ENCODE measurements at regions not wholly inside any gene's neighbourhood (a gene's known extent, or its start where the extent isn't known, plus 50 kb on each side); places are given as distances from the start of the nearest gene placed in this dataset.
"Not testable (repeated sequence)": the region's sequence is repeated elsewhere in the genome, so short reads cannot be mapped to it uniquely, and the experiment has no call there.

DNA sequence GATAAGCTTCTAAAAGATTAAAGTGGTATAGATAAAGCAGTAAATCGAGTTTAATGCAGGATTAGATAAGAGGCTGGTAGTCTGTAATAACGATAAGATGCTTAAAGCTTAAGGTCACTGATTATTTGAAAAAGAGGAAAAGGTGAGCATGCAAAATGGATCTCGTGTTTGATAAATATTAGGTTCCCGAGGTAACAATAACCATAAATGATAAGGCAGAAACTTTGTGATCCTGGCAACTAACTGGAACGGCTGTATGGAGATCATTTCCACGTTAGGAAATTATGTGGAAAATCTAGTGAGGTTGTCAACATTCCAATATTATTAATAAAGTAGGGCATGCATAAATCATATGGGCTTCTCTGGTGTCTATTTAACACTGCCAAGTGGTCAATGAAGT, 255.5 kb downstream of the EFCAB11 start:
- DNase-seq (ENCODE audit: low read depth in 1 of 2, low spot score in 1 of 2): no peak

DNA sequence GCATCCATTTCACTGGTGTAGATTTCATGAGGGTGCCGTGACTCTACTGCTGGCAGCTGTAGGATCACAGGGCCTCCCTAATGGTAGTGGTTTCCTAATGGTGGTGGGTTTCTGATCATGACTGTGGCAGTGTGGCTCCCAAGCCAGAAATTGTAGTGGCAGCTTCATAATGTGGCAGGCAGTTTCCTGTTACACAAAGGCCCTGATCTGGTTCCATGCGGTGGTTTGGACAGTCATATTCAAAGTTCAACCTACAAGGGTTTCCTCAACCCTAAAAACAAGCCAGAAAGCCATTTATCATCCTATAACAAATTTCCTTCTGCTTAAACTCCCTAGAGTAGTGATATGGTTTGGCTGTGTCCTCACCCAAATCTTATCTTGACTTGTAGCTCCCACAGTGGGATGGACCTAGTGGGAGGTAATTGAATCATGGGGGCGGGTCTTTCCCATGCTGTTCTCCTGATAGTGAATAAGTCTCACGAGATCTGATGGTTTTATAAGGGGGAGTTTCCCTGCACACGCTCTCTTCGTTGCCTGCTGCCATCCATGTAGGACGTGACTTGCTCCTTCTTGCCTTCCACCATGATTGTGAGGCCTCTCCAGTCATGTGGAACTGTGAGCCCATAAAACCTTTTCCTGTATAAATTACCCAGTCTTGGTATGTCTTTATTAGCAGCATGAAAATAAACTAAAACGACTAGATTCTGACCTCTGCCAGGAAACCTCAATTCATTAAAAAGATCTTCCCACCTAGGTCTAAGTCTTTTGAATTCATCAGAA, 257.1 kb downstream of the EFCAB11 start:
- DNase-seq (ENCODE audit: low read depth in 1 of 2, low spot score in 1 of 2): no peak

DNA sequence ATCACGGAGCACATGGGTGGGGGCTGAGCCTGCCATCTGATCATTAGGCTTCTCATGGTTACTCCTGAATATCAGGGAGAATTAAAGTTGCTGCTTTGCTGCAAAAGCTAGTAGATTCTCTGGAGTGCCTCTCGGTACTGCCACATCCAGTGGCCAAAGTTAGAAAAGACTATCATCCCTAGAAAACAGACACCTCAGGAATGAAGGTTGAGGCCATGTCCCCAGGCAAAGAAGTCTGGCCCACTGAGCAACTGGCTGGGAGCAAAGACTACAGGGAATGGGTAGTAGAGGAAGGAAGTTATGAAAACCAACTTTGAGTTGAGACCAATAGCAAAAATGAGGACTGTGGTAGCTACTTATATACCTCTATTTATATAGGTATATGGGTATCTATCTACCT, 258.7 kb downstream of the EFCAB11 start:
- no peak for DNase-seq (ENCODE audit: low read depth in 1 of 2, low spot score in 1 of 2)

DNA sequence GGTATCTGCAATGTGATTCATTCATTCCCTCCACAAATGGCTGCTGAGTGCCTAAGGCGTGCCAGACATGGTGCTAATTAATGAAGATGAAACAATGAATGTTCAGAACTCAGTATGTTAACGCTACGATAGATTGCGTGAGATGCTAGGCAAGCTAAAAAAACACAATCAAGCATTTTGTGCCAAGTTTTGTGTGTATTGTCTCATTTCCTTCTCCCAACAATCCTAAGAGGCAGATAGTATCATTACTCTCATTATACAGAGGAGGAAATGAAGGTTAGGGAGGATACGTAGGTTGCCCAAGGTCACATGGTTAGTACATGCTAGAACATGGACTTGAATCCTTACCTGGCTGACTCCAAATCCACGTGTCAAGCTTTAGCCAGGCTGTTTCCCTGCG, 264.4 kb downstream of the EFCAB11 start:
- no peak for DNase-seq (ENCODE audit: low read depth in 1 of 2, low spot score in 1 of 2)

DNA sequence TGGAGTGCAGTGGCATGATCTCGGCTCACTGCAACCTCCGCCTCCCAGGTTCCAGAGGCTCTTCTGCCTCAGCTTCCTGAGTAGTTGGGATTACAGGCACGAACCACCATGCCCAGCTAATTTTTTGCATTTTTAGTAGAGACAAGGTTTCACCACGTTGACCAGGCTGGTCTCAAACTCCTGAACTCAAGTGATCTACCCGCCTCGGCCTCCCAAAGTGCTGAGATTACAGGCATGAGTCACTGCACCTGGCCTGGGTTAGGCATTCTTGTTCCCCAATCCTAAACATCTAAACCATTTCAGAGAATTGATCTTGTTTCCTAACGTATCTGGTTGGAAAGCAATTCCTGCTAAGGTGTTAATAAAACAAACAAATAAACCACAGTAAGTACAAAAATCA, 264.8 kb downstream of the EFCAB11 start:
- DNase-seq (ENCODE audit: low read depth in 1 of 2, low spot score in 1 of 2): not testable (repeated sequence)

DNA sequence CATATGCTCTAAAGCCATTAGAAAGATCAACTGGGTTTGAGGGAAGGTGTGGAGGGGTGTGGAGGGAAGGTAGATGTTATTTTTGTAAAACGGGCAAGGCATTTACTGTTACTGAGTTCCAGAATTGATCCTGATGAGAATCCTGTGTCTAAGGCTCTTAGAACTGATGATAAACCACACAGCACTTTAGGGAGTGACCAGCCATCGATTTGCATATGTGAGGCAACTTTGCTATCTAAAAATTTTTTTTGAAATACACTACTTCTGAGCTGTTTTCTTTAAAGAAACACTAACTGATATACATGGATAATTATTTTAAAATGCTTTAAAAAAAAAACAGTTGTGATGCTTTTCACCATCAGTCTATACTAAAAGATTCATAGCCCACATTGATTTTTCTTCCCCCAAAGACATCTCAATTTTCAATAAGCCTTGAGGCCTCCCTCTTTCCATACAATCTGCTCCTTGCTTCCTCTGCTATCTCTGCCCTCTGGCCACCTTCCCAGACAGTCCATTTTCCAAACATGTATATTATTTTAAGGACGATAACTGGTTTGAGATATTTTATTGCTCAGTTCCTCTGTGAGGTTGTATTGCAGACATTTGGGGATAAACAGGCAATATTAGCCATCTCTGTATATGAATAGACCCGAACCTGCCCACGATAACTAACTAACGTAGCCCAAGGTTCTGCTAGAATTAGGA, 265.9 kb downstream of the EFCAB11 start:
- no peak for DNase-seq (ENCODE audit: low read depth in 1 of 2, low spot score in 1 of 2)

DNA sequence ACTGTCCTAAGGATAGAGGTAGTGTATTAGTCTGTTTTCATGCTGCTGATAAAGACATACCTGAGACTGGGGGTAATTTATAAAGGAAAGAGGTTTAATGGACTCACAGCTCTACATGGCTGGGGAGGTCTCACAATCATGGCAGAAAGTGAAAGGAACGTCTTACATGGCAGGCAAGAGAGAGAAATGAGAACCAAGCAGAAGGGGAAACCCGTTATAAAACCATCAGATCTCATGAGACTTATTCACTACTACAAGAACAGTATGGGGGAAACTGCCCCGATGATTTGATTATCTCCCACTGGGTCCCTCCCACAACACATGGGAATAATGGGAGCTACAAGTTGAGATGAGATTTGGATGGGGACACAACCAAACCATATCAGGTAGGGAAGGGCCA, 267.4 kb downstream of the EFCAB11 start:
- not testable (repeated sequence) for DNase-seq (ENCODE audit: low read depth in 1 of 2, low spot score in 1 of 2)

DNA sequence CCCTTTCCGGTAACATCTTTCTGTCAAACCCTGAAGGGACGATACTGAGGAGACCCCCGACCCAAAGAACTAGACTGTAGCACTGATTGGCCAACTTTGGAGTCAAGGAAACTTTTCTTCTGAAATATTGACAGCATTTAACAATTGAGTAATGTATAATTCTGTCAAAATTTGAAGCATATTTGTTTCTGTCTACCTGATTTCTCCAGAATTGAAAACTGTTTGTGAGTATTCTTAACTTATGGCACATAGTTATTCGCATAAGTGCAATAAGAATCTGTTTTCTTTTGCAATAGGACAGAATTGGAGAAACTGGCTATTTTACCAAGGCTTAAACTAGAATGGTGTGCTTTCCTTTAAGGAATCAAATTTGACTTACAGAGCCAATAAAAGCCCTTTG, 267.1 kb upstream of the FOXN3 start:
- DNase-seq (ENCODE audit: low read depth in 1 of 2, low spot score in 1 of 2): no peak

DNA sequence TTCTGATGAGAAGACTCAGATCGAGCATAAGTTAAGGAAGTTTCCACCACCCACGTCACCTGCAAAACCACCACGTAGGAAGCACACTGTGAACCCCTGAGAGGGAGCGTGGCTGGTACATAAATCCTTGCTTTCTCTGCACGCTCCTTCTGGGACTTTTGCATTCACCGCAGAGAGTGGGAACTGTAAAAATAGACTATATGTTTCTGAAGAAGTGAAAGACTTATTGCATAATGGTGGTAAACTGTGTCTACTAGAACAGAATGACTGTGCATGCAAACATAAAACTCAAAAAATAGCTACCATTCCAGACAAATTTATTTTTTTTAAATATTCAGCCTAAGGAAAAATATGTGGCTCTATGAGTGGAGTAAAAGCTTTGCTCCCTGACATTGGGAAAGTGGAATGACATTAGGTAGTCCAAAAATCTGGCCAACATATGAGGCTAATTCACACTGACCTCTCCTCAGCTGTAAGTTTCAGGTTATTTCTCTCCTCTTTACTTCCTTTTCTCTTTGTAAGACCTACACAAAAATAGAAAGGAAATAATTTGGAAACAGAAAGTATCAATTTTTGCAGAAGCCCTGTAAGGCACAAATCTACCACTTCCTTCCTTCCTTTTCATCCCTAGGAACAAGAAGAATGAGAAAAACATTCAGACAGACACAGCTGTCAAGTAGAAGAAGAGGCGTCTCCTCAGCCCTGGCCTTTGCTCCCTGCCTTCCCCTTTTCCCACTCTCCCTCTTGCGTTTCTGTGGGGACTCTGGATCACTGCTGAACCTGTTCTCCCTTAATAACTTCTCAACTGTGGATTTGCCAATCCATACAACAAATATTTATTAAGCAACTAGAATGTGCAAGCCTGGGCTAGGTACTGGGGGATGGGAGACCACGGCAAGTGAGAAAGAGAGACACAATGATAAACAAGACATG, 264.3 kb upstream of the FOXN3 start:
- peak; percentile 39 to 67 for DNase-seq (ENCODE audit: low read depth in 1 of 2, low spot score in 1 of 2)

DNA sequence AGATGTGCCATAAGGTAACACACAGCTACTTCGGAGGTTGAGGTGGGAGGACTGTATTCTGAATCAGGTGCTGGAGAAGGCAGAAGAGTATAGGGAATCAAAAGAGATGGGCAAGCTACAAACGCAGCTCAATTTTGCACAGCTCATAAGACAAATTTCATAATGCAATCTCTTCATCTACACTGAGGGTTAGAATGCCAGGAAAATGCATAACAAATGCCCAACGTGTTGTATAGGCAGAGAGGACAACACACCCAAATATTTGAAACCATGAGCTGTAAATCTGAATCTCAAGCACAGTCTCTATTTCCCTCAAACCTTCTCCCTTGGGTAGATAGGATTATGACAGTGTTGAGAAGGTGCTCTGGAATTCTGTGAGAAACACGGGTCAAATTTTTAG, 263.1 kb upstream of the FOXN3 start:
- no peak for DNase-seq (ENCODE audit: low read depth in 1 of 2, low spot score in 1 of 2)

DNA sequence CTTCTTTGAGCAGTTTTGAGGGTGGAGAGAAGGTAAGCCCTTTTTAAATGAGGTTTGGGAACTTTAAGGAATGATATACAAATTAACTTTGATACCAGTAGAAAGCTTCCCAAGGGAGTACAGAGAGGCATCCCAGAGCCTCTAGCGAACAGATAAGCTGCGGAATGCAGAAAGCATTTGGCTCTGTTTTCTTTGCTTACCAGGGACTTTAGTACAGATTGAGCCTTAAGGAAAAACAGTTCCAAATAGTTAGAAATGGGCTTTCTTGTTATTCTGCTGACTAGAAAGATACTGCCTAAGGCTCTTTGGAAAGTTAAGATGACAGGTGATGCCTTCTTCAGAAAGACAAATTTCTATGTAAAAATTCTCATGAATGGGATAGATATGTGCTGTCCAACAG, 261.7 kb upstream of the FOXN3 start:
- DNase-seq (ENCODE audit: low read depth in 1 of 2, low spot score in 1 of 2): no peak

DNA sequence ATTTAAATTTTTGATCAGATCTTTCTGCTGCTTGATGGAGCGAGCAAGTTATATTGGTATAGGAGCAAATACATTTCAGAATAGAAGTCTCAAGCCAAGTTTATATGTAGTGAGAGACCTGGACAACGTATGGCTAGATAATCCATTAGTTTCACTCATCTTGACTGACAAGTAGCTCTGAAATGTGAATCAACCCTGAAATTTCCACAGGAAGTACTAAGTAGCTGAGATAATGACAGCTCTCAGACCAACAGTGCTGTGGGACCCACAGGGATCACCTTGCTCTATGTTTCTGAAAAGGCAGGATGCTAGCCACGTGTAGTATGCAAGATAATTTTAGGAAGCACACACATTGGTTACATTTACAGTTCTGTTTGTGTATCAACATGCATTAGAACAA, 258.6 kb upstream of the FOXN3 start:
- no peak for DNase-seq (ENCODE audit: low read depth in 1 of 2, low spot score in 1 of 2)

DNA sequence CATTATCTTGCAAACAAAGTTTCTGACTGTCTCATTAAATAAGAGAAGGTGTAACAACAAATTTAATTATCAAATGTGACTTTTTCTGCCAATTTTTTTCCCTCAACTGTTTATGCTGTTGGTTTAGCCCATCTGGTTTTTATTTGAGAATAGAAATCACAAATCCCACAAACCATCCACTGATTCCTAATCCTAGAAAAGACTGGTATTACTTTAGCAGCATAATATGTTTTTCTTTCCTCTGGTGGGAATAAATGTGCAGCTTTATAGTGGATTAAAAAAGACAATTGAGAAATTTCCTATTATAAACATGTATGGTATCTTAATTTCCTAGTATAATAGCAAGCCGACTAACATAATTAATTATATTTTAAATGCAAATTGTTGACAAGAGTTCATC, 257.9 kb upstream of the FOXN3 start:
- DNase-seq (ENCODE audit: low read depth in 1 of 2, low spot score in 1 of 2): no peak

DNA sequence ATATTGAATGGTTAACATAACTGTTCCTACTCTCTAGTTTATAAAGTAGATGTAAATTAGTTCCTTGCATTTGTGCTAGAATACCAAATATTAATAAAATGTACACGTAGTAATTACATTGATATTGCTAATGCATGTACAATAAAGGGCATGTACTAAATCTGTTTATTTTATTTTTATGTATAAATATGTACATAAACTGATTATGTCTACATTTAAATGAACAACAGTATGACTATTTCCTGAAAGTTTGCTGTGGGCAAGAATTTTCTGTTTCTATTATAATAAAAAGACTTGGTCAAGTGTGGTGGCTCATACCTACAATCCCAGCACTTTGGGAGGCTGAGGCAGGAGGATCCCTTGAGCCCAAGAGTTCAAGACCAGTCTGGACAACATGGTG, 257.2 kb upstream of the FOXN3 start:
- no peak for DNase-seq (ENCODE audit: low read depth in 1 of 2, low spot score in 1 of 2)

DNA sequence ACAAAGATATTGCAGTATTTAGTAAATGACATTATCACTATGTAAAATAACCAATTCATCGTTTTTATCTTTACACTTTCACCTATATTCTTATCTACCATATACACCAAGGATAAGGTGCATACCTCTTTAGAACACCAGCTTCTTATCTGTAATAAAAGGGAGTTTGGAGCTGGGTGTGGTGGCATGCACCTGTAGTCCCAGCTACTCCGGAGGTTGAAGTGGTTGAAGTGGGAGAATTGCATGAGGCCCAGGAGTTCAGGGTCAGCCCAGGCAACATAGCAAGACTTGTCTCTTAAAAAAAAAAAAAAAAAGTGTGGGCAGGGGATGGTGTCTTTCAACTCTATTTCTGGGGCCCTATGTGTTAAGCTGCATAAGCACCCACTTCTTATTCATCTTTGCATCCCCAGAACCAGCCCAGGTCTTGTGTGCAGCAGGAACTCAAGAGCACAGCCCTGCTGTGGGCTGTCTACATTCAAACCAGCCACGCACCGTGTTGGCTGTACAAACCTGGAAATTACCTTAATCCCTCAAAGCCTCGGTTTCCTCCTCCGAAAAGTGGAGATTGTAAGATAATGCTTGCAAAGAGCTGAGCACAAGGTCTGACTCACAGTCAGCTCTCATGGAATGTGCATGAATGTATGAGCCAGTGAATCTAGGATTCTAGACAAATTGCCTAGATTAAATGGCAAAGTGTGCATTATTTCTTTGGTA, 256.6 kb upstream of the FOXN3 start:
- DNase-seq (ENCODE audit: low read depth in 1 of 2, low spot score in 1 of 2): no peak

DNA sequence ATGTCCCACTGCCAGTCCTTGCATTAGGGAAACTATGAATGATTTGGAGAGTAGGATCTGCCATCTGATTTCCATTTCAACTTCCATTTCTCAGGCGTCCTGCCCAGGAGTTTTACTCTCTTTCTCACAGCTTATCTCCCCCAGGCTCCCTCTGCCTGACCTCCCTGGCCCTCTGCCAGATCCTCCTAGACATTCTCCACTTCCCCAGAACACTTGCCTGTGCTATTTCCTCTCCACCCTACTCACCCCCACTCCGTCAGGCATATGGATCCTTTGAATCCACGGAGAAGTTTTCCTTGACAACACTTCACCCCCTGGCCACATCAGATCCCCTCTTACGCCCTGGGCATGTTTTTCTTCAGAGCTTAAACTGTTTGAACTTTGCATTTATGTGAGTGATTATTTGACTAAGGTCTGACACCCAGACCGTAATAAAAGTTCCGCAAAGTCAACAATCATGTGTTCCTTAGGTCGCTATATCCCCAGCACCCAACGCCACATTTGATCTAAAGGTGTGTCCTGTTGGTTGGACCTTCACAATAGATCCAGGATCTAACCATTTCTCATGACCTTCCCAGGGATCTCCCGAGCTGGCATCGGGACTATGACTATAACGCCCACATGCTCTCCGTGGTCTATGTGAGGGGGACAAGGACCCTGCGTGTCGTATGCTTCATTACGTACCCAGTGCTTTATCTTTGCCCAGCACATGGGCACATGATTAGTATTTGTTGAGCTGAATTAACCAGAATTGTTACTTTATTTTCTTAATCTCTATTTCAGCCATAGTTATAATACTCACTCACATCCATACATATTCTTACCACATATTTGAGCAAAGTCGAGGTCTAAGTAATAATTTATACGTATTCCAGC, 255.8 kb upstream of the FOXN3 start:
- no peak for DNase-seq (ENCODE audit: low read depth in 1 of 2, low spot score in 1 of 2)

DNA sequence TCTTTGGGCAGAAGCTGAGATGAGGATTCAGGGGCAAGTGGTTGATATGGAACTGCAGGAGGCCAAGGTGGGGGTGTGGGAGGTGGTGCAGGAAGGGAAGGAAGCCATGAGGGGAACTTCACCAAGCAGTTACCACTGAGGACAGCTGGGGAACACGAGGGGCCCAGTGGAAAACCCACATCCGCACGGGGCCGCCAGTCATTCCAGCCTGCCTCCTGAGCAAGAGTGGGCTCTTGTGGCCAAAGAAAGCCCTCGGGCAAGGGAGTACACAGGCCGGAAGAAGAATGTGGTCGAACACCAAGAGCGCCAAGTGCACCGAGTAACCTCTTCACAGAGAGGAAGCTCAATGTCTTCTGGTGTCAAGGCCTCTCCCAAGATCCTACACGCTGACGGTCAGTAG, 252.2 kb upstream of the FOXN3 start:
- no peak for DNase-seq (ENCODE audit: low read depth in 1 of 2, low spot score in 1 of 2)

DNA sequence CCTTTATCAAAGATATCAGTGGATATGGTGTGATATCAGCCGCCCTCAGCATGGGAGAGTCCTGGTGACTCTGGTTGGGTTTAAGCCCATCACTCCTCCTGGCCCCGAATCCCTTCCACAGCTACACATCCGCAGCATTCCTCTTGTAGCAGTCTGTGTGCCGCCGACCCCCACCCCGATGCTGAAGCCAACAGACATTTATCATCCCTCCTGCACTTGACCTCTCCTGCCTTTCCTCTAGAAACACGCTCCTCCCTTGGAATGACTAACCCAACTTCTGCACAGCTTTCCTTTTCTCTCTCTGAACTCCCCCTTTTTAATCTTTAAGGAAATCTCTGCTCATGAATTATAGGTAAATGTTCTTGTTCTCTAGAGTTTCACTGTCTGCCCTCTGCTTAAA, 250.9 kb upstream of the FOXN3 start:
- no peak for DNase-seq (ENCODE audit: low read depth in 1 of 2, low spot score in 1 of 2)

DNA sequence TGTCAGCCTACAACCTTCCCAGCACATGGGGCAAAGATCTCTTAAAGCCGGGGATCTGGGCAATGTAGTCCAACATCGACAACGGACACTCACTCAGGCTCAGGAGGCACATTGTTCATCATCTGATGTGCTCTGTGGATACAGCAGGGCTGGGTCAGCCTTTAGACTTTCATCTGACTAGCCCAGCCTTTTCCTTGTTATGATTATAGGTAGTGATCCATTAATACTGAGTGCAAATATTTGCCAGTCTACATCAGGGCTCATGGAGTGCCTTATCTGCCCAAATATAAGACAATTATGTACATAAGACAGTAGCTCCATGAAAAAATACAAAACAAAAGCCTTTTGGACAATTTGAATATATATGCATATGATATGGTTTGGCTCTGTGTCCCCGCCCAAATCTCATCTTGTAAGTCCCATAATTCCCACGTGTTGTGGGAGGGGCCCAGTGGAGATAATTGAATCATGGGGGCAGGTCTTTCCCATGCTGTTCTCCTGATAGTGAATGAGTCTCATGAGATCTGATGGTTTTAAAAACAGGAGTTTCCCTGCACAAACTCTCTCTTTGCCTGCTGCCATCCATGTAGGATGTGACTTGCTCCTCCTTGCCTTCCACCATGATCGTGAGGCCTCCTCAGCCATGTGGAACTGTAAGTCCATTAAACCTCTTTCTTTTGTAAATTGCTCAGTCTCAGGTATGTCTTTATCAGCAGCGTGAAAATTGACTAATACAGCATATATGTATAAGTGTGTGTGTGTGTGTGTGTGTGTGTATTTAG, 248.5 kb upstream of the FOXN3 start:
- not testable (repeated sequence) for DNase-seq (ENCODE audit: low read depth in 1 of 2, low spot score in 1 of 2)

Data from activated CD4-positive, alpha-beta T cell treated with anti-CD3 and anti-CD28 coated beads, Interleukin-2, amount 50 U/mL, for 24 hours (primary cell).